H1 (cell line): ENCODE measurements at regions not wholly inside any gene's neighbourhood (a gene's known extent, or its start where the extent isn't known, plus 50 kb on each side); places are given as distances from the start of the nearest gene placed in this dataset.

Experiments
- BACH1 ChIP-seq: IDR thresholded peaks from 2 replicates; pipeline ENCODE4 v1.6.1; 2012; ENCODE audit warnings: low read length, improper control_type of control experiment
- CBX8 ChIP-seq: fragments of 300-800, 300-1000 bp; sonication (generic); IDR thresholded peaks from 2 replicates; pipeline ENCODE4 v1.7.1; 2016; ENCODE audit warnings: low read depth, low read length, borderline replicate concordance
- CHD2 ChIP-seq: IDR thresholded peaks from 2 replicates; pipeline ENCODE4 v1.6.1; 2012; ENCODE audit warnings: low read length, improper control_type of control experiment
- EGR1 ChIP-seq: IDR thresholded peaks from 2 replicates; pipeline ENCODE4 v1.6.1; 2011; ENCODE audit warnings: low read depth, low read length, borderline replicate concordance
- EP300 ChIP-seq, 2 experiments: IDR thresholded peaks; 1 replicate in 1 of 2; 2 replicates in 1 of 2; pipeline ENCODE4 v1.6.1; 2011 to 2012; ENCODE audit warnings: low read depth in 2 of 2, low read length in 2 of 2, mild to moderate bottlenecking in 2 of 2, borderline replicate concordance in 1 of 2, inconsistent platforms in 1 of 2, moderate library complexity in 1 of 2
- GTF2F1 ChIP-seq: IDR thresholded peaks from 2 replicates; pipeline ENCODE4 v1.6.1; 2012; ENCODE audit warnings: low read depth, low read length, improper control_type of control experiment, borderline replicate concordance
- RXRA ChIP-seq: IDR thresholded peaks from 2 replicates; pipeline ENCODE4 v1.6.1; 2011; ENCODE audit warnings: low read depth, mild to moderate bottlenecking, low read length, moderate library complexity; ENCODE audit not compliant: insufficient read depth
- SP2 ChIP-seq: IDR thresholded peaks from 2 replicates; pipeline ENCODE4 v1.6.1; 2012; ENCODE audit warnings: mild to moderate bottlenecking, low read length, inconsistent platforms
- SP4 ChIP-seq: IDR thresholded peaks from 2 replicates; pipeline ENCODE4 v1.6.1; 2012; ENCODE audit warnings: low read length, inconsistent platforms
- SUZ12 ChIP-seq: fragments of 200-600 bp; sonication (generic); IDR thresholded peaks from 2 replicates; pipeline ENCODE4 v1.6.1; 2012; ENCODE audit warnings: mild to moderate bottlenecking, inconsistent platforms, low read length, moderate library complexity, mixed read lengths
- ZNF274 ChIP-seq: IDR thresholded peaks from 2 replicates; pipeline ENCODE4 v1.7.0; 2012; ENCODE audit warnings: low read length, borderline replicate concordance; ENCODE audit errors: extremely low read depth
- TF ChIP-seq, protein P1 (sequence below): fragments of 300-600 bp; sonication (generic); IDR thresholded peaks from 2 replicates; pipeline ENCODE4 v1.7.1; 2012; ENCODE audit warnings: low read length, moderate library complexity, mild to moderate bottlenecking, inconsistent platforms; ENCODE audit not compliant: insufficient replicate concordance

DNA sequence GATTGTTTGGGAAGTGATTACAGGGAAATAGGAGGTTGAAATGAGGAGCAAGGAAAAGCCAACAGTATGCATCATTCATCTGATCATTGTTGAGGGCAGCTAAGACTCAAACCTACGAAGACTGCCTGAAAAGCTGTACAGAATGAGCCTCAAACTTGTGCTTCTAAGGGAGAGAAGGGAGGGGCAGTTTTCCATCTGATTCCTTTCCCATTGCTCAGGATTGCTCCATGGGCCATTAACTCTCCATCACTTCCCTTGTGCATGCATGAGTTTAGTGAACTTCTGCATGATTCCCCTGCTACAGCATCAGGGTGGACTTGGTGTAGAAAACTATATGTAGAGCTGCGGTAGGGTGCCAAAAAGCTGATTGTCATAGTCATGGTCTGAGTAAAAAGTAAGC, 742.7 kb upstream of the SLC35B3 start (continued):
- TF ChIP-seq, protein P1, sequence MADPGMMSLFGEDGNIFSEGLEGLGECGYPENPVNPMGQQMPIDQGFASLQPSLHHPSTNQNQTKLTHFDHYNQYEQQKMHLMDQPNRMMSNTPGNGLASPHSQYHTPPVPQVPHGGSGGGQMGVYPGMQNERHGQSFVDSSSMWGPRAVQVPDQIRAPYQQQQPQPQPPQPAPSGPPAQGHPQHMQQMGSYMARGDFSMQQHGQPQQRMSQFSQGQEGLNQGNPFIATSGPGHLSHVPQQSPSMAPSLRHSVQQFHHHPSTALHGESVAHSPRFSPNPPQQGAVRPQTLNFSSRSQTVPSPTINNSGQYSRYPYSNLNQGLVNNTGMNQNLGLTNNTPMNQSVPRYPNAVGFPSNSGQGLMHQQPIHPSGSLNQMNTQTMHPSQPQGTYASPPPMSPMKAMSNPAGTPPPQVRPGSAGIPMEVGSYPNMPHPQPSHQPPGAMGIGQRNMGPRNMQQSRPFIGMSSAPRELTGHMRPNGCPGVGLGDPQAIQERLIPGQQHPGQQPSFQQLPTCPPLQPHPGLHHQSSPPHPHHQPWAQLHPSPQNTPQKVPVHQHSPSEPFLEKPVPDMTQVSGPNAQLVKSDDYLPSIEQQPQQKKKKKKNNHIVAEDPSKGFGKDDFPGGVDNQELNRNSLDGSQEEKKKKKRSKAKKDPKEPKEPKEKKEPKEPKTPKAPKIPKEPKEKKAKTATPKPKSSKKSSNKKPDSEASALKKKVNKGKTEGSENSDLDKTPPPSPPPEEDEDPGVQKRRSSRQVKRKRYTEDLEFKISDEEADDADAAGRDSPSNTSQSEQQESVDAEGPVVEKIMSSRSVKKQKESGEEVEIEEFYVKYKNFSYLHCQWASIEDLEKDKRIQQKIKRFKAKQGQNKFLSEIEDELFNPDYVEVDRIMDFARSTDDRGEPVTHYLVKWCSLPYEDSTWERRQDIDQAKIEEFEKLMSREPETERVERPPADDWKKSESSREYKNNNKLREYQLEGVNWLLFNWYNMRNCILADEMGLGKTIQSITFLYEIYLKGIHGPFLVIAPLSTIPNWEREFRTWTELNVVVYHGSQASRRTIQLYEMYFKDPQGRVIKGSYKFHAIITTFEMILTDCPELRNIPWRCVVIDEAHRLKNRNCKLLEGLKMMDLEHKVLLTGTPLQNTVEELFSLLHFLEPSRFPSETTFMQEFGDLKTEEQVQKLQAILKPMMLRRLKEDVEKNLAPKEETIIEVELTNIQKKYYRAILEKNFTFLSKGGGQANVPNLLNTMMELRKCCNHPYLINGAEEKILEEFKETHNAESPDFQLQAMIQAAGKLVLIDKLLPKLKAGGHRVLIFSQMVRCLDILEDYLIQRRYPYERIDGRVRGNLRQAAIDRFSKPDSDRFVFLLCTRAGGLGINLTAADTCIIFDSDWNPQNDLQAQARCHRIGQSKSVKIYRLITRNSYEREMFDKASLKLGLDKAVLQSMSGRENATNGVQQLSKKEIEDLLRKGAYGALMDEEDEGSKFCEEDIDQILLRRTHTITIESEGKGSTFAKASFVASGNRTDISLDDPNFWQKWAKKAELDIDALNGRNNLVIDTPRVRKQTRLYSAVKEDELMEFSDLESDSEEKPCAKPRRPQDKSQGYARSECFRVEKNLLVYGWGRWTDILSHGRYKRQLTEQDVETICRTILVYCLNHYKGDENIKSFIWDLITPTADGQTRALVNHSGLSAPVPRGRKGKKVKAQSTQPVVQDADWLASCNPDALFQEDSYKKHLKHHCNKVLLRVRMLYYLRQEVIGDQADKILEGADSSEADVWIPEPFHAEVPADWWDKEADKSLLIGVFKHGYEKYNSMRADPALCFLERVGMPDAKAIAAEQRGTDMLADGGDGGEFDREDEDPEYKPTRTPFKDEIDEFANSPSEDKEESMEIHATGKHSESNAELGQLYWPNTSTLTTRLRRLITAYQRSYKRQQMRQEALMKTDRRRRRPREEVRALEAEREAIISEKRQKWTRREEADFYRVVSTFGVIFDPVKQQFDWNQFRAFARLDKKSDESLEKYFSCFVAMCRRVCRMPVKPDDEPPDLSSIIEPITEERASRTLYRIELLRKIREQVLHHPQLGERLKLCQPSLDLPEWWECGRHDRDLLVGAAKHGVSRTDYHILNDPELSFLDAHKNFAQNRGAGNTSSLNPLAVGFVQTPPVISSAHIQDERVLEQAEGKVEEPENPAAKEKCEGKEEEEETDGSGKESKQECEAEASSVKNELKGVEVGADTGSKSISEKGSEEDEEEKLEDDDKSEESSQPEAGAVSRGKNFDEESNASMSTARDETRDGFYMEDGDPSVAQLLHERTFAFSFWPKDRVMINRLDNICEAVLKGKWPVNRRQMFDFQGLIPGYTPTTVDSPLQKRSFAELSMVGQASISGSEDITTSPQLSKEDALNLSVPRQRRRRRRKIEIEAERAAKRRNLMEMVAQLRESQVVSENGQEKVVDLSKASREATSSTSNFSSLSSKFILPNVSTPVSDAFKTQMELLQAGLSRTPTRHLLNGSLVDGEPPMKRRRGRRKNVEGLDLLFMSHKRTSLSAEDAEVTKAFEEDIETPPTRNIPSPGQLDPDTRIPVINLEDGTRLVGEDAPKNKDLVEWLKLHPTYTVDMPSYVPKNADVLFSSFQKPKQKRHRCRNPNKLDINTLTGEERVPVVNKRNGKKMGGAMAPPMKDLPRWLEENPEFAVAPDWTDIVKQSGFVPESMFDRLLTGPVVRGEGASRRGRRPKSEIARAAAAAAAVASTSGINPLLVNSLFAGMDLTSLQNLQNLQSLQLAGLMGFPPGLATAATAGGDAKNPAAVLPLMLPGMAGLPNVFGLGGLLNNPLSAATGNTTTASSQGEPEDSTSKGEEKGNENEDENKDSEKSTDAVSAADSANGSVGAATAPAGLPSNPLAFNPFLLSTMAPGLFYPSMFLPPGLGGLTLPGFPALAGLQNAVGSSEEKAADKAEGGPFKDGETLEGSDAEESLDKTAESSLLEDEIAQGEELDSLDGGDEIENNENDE, result no peak
- TF ChIP-seq SP2 (no peak), GTF2F1 (no peak), EGR1 (no peak), CHD2 (no peak), EP300 (IDR thresholded peaks at IDR 0.05; ENCODE audit: borderline replicate concordance in 1 of 2, low read depth in 2 of 2, low read length in 2 of 2) (no peak), SP4 (no peak), RXRA (no peak), SUZ12 (no peak), CBX8 (no peak), ZNF274 (no peak), BACH1 (no peak)
